Gastrocnemius medialis (tissue), 4 donors: ENCODE measurements at regions not wholly inside any gene's neighbourhood (a gene's known extent, or its start where the extent isn't known, plus 50 kb on each side); places are given as distances from the start of the nearest gene placed in this dataset.

ENCODE experiments used
- ATAC-seq, 2 donors: fragments of 150-250 bp; one replicate each; pipeline ENCODE4 v1.9.1; 2016
- DNase-seq, 2 donors: peaks; one replicate each; pipeline ENCODE4 v3.0.0-alpha.2; 2019
- H3K27ac ChIP-seq, 4 donors: fragments of 200-600 bp; sonication (generic); 1 replicate in 1 of 4; 2 replicates in 3 of 4; pipeline ENCODE4 v1.5.1; 2016 to 2018; ENCODE audit warnings: mild to moderate bottlenecking in 2 of 4, moderate library complexity in 1 of 4
- H3K27me3 ChIP-seq, 3 donors: fragments of 200-600 bp; sonication (generic) in 2 of 3; 1 replicate in 1 of 3; 2 replicates in 2 of 3; pipeline versions ENCODE4 v1.5.1 to v1.6.0; 2016 to 2019; ENCODE audit warnings: mild to moderate bottlenecking in 1 of 3, moderate library complexity in 1 of 3
- H3K36me3 ChIP-seq, 2 donors: fragments of 200-600 bp; sonication (generic) in 1 of 2; one replicate each; pipeline ENCODE4 v1.5.1; 2017 to 2018
- H3K4me1 ChIP-seq, 2 donors: fragments of 200-600 bp; sonication (generic) in 1 of 2; one replicate each; pipeline ENCODE4 v1.5.1; 2016 to 2017; ENCODE audit warnings: mild to moderate bottlenecking in 2 of 2
- H3K4me3 ChIP-seq, 4 donors: fragments of 200-600 bp; sonication (generic) in 3 of 4; 1 replicate in 1 of 4; 2 replicates in 3 of 4; pipeline ENCODE4 v1.5.1; 2016 to 2019; ENCODE audit warnings: mild to moderate bottlenecking in 2 of 4
- H3K9me3 ChIP-seq, 3 donors: fragments of 200-600 bp; sonication (generic) in 2 of 3; 1 replicate in 1 of 3; 2 replicates in 2 of 3; pipeline ENCODE4 v1.5.1; 2016 to 2019
- CTCF ChIP-seq, 5 experiments: fragments of 450-650 bp in 3 of 5; fragments of 200-600 bp in 2 of 5; sonication (generic) in 2 of 5; IDR thresholded peaks in 4 of 5; conservative IDR thresholded peaks in 1 of 5; 1 replicate in 4 of 5; 2 replicates in 1 of 5; pipeline ENCODE4 v1.5.1; 2016 to 2019; ENCODE audit warnings: antibody characterized with exemption in 5 of 5, mild to moderate bottlenecking in 3 of 5, moderate library complexity in 3 of 5
- POLR2A ChIP-seq, 2 donors: fragments of 450-650 bp; IDR thresholded peaks; one replicate each; pipeline ENCODE4 v1.6.1; 2017; ENCODE audit warnings: antibody characterized with exemption in 2 of 2, mild to moderate bottlenecking in 2 of 2, moderate library complexity in 2 of 2
- in situ Hi-C, 4 donors: fragments of 200-750 bp; cut with MboI; loops; one replicate each; pipeline versions ENCODE4 v1.15.0 to v1.8.0; 2017; ENCODE audit warnings: low sequenced_read_pairs in 4 of 4
- intact Hi-C: fragments of 100-400 bp; cut with DNase I; formaldehyde crosslinking; loops from one replicate; pipeline ENCODE4 v1.15.1; 2023; ENCODE audit warnings: low total_unique reads

- H3K27me3 ChIP-seq: no peaks in the 10 kb centered on the region
- in situ Hi-C loops (no loop called here), intact Hi-C loops (no loop called here)
- H3K27ac ChIP-seq: no peak overlapping the region
- no peaks in the 10 kb centered on the region for H3K9me3 ChIP-seq
- ATAC-seq: no peak
- no peaks in the 10 kb centered on the region for H3K4me1 ChIP-seq
- H3K36me3 ChIP-seq: no peaks in the 10 kb centered on the region
- DNase-seq: no peak
- no peak overlapping the region for H3K4me3 ChIP-seq
- TF ChIP-seq CTCF (IDR thresholded peaks at IDR 0.05 in 4 of 5, conservative IDR thresholded peaks at IDR 0.05 in 1 of 5): no peak
- no peak for TF ChIP-seq POLR2A (IDR thresholded peaks at IDR 0.05)
Observed at GRCh38 chr10:33638374-33638773, 303.9 kb upstream of the NRP1 start.

- Histone ChIP-seq H3K36me3 (no peaks in the 10 kb centered on the region), H3K27ac (no peak overlapping the region), H3K4me1 (no peaks in the 10 kb centered on the region), H3K27me3 (no peaks in the 10 kb centered on the region), H3K4me3 (no peak overlapping the region), H3K9me3 (no peaks in the 10 kb centered on the region)
- in situ Hi-C loops (no loop called here), intact Hi-C loops (no loop called here)
- TF ChIP-seq CTCF (IDR thresholded peaks at IDR 0.05 in 4 of 5, conservative IDR thresholded peaks at IDR 0.05 in 1 of 5) (no peak), POLR2A (IDR thresholded peaks at IDR 0.05) (no peak)
- ATAC-seq (no peak), DNase-seq (no peak)
Observed at GRCh38 chr10:33635967-33636515, 301.6 kb upstream of the NRP1 start.

- H3K36me3 ChIP-seq: no peaks in the 10 kb centered on the region
- no peaks in the 10 kb centered on the region for H3K4me1 ChIP-seq
- H3K27me3 ChIP-seq: no peaks in the 10 kb centered on the region
- intact Hi-C loops (no loop called here), in situ Hi-C loops (no loop called here)
- TF ChIP-seq POLR2A (IDR thresholded peaks at IDR 0.05): no peak
- TF ChIP-seq CTCF (IDR thresholded peaks at IDR 0.05 in 4 of 5, conservative IDR thresholded peaks at IDR 0.05 in 1 of 5): no peak
- DNase-seq: no peak
- H3K27ac ChIP-seq: no peak overlapping the region
- no peaks in the 10 kb centered on the region for H3K9me3 ChIP-seq
- no peak overlapping the region for H3K4me3 ChIP-seq
- no peak for ATAC-seq
Observed at GRCh38 chr10:33632432-33632831, 298.0 kb upstream of the NRP1 start.

- Histone ChIP-seq H3K4me1 (no peaks in the 10 kb centered on the region), H3K4me3 (no peak overlapping the region), H3K9me3 (no peaks in the 10 kb centered on the region), H3K36me3 (no peaks in the 10 kb centered on the region), H3K27ac (no peak overlapping the region), H3K27me3 (no peaks in the 10 kb centered on the region)
- intact Hi-C loops: no loop called here
- in situ Hi-C loops: no loop called here
- TF ChIP-seq CTCF (IDR thresholded peaks at IDR 0.05 in 4 of 5, conservative IDR thresholded peaks at IDR 0.05 in 1 of 5) (no peak), POLR2A (IDR thresholded peaks at IDR 0.05) (no peak)
- DNase-seq (no peak), ATAC-seq (no peak)
Observed at GRCh38 chr10:33631991-33632390, 297.5 kb upstream of the NRP1 start.

- Histone ChIP-seq H3K36me3 (no peaks in the 10 kb centered on the region), H3K27ac (no peak overlapping the region), H3K4me1 (no peaks in the 10 kb centered on the region), H3K27me3 (no peaks in the 10 kb centered on the region), H3K9me3 (no peaks in the 10 kb centered on the region), H3K4me3 (no peak overlapping the region)
- ATAC-seq (no peak), DNase-seq (no peak)
- in situ Hi-C loops: no loop called here
- intact Hi-C loops: no loop called here
- TF ChIP-seq CTCF (IDR thresholded peaks at IDR 0.05 in 4 of 5, conservative IDR thresholded peaks at IDR 0.05 in 1 of 5) (no peak), POLR2A (IDR thresholded peaks at IDR 0.05) (no peak)
Observed at GRCh38 chr10:33630761-33631160, 296.3 kb upstream of the NRP1 start.
